Fibroblast of lung (primary cell): ENCODE measurements at regions not wholly inside any gene's neighbourhood (a gene's known extent, or its start where the extent isn't known, plus 50 kb on each side); places are given as distances from the start of the nearest gene placed in this dataset.

Source experiments
- DNase-seq, 2 donors: peaks; one replicate each; pipeline versions ENCODE4 v3.0.0 to v3.0.0-alpha.2; 2010; ENCODE audit warnings: low read depth in 2 of 2
- H2AFZ ChIP-seq: 2 replicates; pipeline ENCODE4 v1.5.1; 2012; ENCODE audit warnings: low read length, control low read depth, inconsistent platforms
- H3K27ac ChIP-seq: 2 replicates; pipeline ENCODE4 v1.5.1; 2011; ENCODE audit warnings: low read length, control low read depth; ENCODE audit not compliant: insufficient read depth
- H3K27me3 ChIP-seq: 2 replicates; pipeline ENCODE4 v1.5.1; 2011; ENCODE audit warnings: mild to moderate bottlenecking, low read length; ENCODE audit not compliant: control insufficient read depth, insufficient read depth
- H3K36me3 ChIP-seq: 2 replicates; pipeline ENCODE4 v1.5.1; 2011; ENCODE audit warnings: low read length; ENCODE audit not compliant: control insufficient read depth, insufficient read depth
- H3K4me1 ChIP-seq: 2 replicates; pipeline ENCODE4 v1.5.1; 2011; ENCODE audit warnings: low read length; ENCODE audit not compliant: control insufficient read depth, insufficient read depth; ENCODE audit errors: extremely low read depth
- H3K4me2 ChIP-seq: 2 replicates; pipeline ENCODE4 v1.5.1; 2011; ENCODE audit warnings: low read length, control low read depth; ENCODE audit not compliant: insufficient read depth; ENCODE audit errors: extremely low read depth
- H3K4me3 ChIP-seq, 4 experiments: fragments of 200-600 bp in 1 of 4; sonication (generic) in 1 of 4; replicated peaks in 1 of 4; 2 replicates each; pipeline ENCODE4 v1.5.1; 2011 to 2016; ENCODE audit warnings: low read length in 4 of 4, low read depth in 3 of 4, mild to moderate bottlenecking in 3 of 4, control low read depth in 2 of 4, inconsistent platforms in 1 of 4, mixed read lengths in 1 of 4; ENCODE audit not compliant: insufficient read depth in 1 of 4; ENCODE audit errors: control extremely low read depth in 1 of 4
- H3K79me2 ChIP-seq: 2 replicates; pipeline ENCODE4 v1.5.1; 2012; ENCODE audit warnings: mild to moderate bottlenecking, low read length, inconsistent platforms; ENCODE audit not compliant: control insufficient read depth, insufficient read depth
- H3K9ac ChIP-seq: 2 replicates; pipeline ENCODE4 v1.5.1; 2011; ENCODE audit warnings: mild to moderate bottlenecking, low read length, control low read depth; ENCODE audit not compliant: insufficient read depth
- H3K9me3 ChIP-seq: 2 replicates; pipeline ENCODE4 v1.5.1; 2012; ENCODE audit warnings: low read depth, low read length; ENCODE audit not compliant: control insufficient read depth, insufficient read depth
- H4K20me1 ChIP-seq: 2 replicates; pipeline ENCODE4 v1.5.1; 2011; ENCODE audit warnings: low read length; ENCODE audit not compliant: control insufficient read depth, insufficient read depth; ENCODE audit errors: extremely low read depth
- EZH2 ChIP-seq: IDR thresholded peaks from 2 replicates; pipeline ENCODE4 v1.5.1; 2012; ENCODE audit warnings: low read length, control low read depth, mild to moderate bottlenecking; ENCODE audit errors: missing control alignments
- TF ChIP-seq, protein P1 (sequence below), 2 donors: IDR thresholded peaks in 1 of 2; conservative IDR thresholded peaks in 1 of 2; 1 replicate in 1 of 2; 2 replicates in 1 of 2; pipeline ENCODE4 v1.5.1; 2011 to 2012; ENCODE audit warnings: low read length in 2 of 2, control low read depth in 1 of 2, inconsistent platforms in 1 of 2, low read depth in 1 of 2, mild to moderate bottlenecking in 1 of 2

DNA sequence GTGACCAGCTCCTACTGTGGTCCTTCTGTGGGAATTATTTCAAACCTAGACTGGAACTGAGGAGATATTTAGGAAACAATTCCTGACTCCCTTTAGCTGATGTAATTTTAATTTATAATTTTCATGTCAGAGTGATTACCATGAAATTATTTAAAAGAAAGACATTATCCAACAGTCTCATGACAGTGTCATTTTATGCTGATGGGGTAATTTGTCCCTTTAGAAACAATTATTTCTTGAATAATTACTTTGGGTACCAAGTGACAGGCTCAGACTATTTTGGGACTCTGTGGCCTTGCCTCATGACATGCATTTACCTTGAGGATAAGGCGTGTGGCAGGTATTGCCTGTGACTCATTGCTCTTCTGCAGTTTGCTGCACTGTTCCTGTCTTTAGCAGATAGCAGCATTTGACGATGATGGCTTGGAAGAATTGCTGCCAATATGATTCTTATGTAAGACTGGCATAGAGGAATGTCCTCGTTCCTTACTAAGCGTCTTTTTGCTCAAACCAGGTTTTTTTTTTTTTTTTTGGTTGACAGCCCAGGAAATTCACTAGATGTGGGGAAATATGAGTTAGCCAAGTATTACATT lies 206.0 kb upstream of the HMCN1 start:
- Histone ChIP-seq H3K27me3 (no peaks in the 10 kb centered on the region), H3K27ac (no peak overlapping the region), H2AFZ (no peak overlapping the region), H3K9me3 (no peaks in the 10 kb centered on the region), H4K20me1 (no peaks in the 10 kb centered on the region), H3K4me3 (no peak overlapping the region), H3K4me2 (no peak overlapping the region), H3K79me2 (no peaks in the 10 kb centered on the region), H3K36me3 (no peaks in the 10 kb centered on the region), H3K9ac (no peak overlapping the region), H3K4me1 (no peaks in the 10 kb centered on the region)
- no peak for DNase-seq
- TF ChIP-seq, protein P1, sequence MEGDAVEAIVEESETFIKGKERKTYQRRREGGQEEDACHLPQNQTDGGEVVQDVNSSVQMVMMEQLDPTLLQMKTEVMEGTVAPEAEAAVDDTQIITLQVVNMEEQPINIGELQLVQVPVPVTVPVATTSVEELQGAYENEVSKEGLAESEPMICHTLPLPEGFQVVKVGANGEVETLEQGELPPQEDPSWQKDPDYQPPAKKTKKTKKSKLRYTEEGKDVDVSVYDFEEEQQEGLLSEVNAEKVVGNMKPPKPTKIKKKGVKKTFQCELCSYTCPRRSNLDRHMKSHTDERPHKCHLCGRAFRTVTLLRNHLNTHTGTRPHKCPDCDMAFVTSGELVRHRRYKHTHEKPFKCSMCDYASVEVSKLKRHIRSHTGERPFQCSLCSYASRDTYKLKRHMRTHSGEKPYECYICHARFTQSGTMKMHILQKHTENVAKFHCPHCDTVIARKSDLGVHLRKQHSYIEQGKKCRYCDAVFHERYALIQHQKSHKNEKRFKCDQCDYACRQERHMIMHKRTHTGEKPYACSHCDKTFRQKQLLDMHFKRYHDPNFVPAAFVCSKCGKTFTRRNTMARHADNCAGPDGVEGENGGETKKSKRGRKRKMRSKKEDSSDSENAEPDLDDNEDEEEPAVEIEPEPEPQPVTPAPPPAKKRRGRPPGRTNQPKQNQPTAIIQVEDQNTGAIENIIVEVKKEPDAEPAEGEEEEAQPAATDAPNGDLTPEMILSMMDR (conservative IDR thresholded peaks at IDR 0.05 in 1 of 2, IDR thresholded peaks at IDR 0.05 in 1 of 2; ENCODE audit: low read depth in 1 of 2, low read length in 2 of 2) = no peak
- no peak for TF ChIP-seq EZH2

DNA sequence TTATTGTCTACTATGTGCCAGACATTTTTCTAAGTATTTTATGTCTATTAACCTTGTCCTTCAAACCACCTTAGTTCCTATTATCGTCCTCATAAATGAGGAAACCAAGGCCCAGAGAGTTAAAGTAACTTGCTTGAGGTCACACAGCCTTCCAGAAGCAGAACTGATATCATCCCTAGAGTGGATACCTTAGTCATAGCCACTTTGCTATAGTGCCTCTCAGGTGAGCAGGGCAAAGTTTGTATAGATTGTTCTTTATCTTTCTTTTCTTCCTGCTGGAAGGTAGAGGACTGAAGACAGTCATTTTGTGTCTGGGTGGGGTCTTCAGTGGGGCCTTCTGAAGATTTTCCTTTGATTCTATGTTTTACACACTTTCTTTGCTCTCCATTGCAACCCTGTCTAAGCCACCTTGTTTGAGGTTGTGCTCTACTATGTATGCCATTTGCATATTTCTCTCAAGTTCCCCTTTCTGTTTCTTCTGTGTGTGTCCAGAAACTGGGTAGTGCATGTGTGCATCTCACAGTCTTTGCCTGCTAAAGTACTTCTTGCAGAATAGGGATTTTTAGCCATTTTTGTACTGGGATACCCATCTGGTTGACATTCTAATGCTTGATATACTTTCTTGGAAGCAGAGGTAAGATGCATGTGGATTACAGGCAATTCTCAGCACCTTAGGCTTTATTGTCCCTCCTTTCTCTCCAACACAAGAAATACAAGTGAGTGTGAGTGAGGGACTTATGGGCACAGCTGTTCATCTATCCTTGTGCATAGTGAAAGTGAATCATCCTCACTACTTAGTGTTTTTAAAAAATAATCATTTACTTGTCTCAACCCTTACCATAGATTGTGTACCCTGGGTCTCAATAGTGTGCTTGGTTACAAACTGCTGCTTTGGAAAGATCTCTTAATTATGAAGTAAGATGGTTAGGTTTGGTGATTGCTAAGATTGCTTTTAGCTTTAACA lies 207.6 kb upstream of the HMCN1 start:
- H3K4me3 ChIP-seq = no peak overlapping the region
- TF ChIP-seq, protein P1 (conservative IDR thresholded peaks at IDR 0.05 in 1 of 2, IDR thresholded peaks at IDR 0.05 in 1 of 2; ENCODE audit: low read depth in 1 of 2, low read length in 2 of 2) = no peak
- no peak for TF ChIP-seq EZH2
- no peaks in the 10 kb centered on the region for H4K20me1 ChIP-seq
- no peaks in the 10 kb centered on the region for H3K36me3 ChIP-seq
- H3K9ac ChIP-seq = no peak overlapping the region
- no peak overlapping the region for H3K27ac ChIP-seq
- H3K4me2 ChIP-seq = no peak overlapping the region
- DNase-seq = no peak
- no peaks in the 10 kb centered on the region for H3K79me2 ChIP-seq
- H3K27me3 ChIP-seq = no peaks in the 10 kb centered on the region
- H2AFZ ChIP-seq = no peak overlapping the region
- no peaks in the 10 kb centered on the region for H3K9me3 ChIP-seq
- H3K4me1 ChIP-seq = no peaks in the 10 kb centered on the region

DNA sequence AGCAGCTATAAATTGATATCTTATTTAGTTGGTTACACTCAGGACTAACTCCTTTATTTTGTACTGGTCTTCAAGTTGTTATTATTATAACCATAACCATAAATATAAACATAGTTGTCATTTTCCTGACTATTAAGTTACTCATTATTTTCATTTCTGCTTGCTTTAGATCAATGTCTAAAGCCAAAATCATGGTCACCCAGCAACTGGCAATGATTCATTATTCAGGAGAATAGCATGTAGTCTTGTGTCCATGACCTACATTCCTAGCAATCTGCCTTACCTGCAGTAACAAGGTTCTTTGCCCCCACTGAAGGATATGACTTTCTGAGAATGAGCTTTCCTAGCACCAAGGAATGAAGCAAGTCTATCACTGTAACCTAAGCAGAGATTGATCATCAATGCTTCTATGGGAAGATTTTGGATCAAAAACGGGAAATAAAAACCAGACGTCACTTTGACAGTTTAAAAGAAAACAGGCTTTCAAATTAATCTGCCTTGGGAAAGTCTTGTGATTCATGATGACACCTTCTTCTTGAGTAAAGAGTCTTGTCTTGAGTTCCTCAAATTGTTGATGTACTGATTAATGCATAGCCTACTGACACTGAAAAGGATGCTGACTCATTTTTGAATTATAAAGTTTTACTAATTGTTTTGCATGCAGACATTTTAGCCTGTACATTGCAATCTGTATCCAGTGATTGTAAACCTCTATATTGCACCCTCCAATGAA lies 203.3 kb upstream of the IVNS1ABP start:
- no peaks in the 10 kb centered on the region for H3K36me3 ChIP-seq
- H3K27ac ChIP-seq = no peak overlapping the region
- no peaks in the 10 kb centered on the region for H3K79me2 ChIP-seq
- no peak overlapping the region for H3K9ac ChIP-seq
- no peak overlapping the region for H3K4me3 ChIP-seq
- H4K20me1 ChIP-seq = no peaks in the 10 kb centered on the region
- DNase-seq = peak in 1 of 2 donors; percentile 38
- H3K4me1 ChIP-seq = no peaks in the 10 kb centered on the region
- H3K4me2 ChIP-seq = no peak overlapping the region
- H3K27me3 ChIP-seq = no peaks in the 10 kb centered on the region
- no peaks in the 10 kb centered on the region for H3K9me3 ChIP-seq
- no peak overlapping the region for H2AFZ ChIP-seq
- no peak for TF ChIP-seq EZH2
- TF ChIP-seq, protein P1 (conservative IDR thresholded peaks at IDR 0.05 in 1 of 2, IDR thresholded peaks at IDR 0.05 in 1 of 2; ENCODE audit: low read depth in 1 of 2, low read length in 2 of 2) = no peak
